ENCODE measurements at regions not wholly inside any gene's neighbourhood (a gene's known extent, or its start where the extent isn't known, plus 50 kb on each side); places are given as distances from the start of the nearest gene placed in this dataset.

- Histone ChIP-seq H3K4me1 (ENCODE audit: insufficient read depth) (peaks cover 9% of the 10 kb centered on the region; the same call in 1 of the 2 replicates), H3K36me3 (ENCODE audit: insufficient read depth) (no peaks in the 10 kb centered on the region), H2AFZ (no peak overlapping the region), H3K79me2 (replicated peaks; ENCODE audit: insufficient read depth) (no peaks in the 10 kb centered on the region), H3F3A (replicated peaks; ENCODE audit: low read depth) (no peaks in the 10 kb centered on the region), H3K4me2 (no peak overlapping the region), H3K9me2 (ENCODE audit: insufficient read depth) (no peaks in the 10 kb centered on the region), H3K27ac (ENCODE audit: low read depth) (no peak overlapping the region), H4K20me1 (replicated peaks; ENCODE audit: insufficient read depth) (no peaks in the 10 kb centered on the region), H3K27me3 (ENCODE audit: insufficient read depth) (no peaks in the 10 kb centered on the region), H3K4me3 (no peak overlapping the region)
- Mint-ChIP-seq H3K27ac (no peak overlapping the region), H3K4me3 (no peak overlapping the region), H3K36me3 (ENCODE audit: low read depth) (no peaks in the 10 kb centered on the region), H3K27me3 (ENCODE audit: insufficient read depth, low read depth, poor library complexity) (no peaks in the 10 kb centered on the region), H3K9me3 (no peaks in the 10 kb centered on the region), H3K4me1 (peaks cover 6% of the 10 kb centered on the region)
- ATAC-seq (no peak), DNase-seq (ENCODE audit: low spot score) (no peak)
- no peak for TF ChIP-seq NANOG (IDR thresholded peaks at IDR 0.05; ENCODE audit: borderline replicate concordance)
- TF ChIP-seq ETS1 (IDR thresholded peaks at IDR 0.05) = no peak
Measured at GRCh38 chr7:137074391-137075030, 206.1 kb downstream of the CHRM2 start.

- Histone ChIP-seq H3K27me3 (ENCODE audit: insufficient read depth) (no peaks in the 10 kb centered on the region), H3K79me2 (replicated peaks; ENCODE audit: insufficient read depth) (no peaks in the 10 kb centered on the region), H3K4me2 (no peak overlapping the region), H3K4me1 (ENCODE audit: insufficient read depth) (peaks cover 9% of the 10 kb centered on the region; the same call in 1 of the 2 replicates), H3K27ac (ENCODE audit: low read depth) (no peak overlapping the region), H3K36me3 (ENCODE audit: insufficient read depth) (no peaks in the 10 kb centered on the region), H3K4me3 (no peak overlapping the region), H3F3A (replicated peaks; ENCODE audit: low read depth) (no peaks in the 10 kb centered on the region), H3K9me2 (ENCODE audit: insufficient read depth) (no peaks in the 10 kb centered on the region), H2AFZ (peak overlapping the region; percentile 54), H4K20me1 (replicated peaks; ENCODE audit: insufficient read depth) (no peaks in the 10 kb centered on the region)
- Mint-ChIP-seq H3K9me3 (no peaks in the 10 kb centered on the region), H3K36me3 (ENCODE audit: low read depth) (no peaks in the 10 kb centered on the region), H3K27me3 (ENCODE audit: insufficient read depth, low read depth, poor library complexity) (no peaks in the 10 kb centered on the region), H3K4me1 (peaks cover 6% of the 10 kb centered on the region), H3K4me3 (no peak overlapping the region), H3K27ac (no peak overlapping the region)
- ATAC-seq = no peak
- no peak for DNase-seq (ENCODE audit: low spot score)
- no peak for TF ChIP-seq REST (IDR thresholded peaks at IDR 0.05; ENCODE audit: unreplicated experiment)
- TF ChIP-seq STAT1 (IDR thresholded peaks at IDR 0.05; ENCODE audit: unreplicated experiment) = no peak
- TF ChIP-seq NANOG (IDR thresholded peaks at IDR 0.05; ENCODE audit: borderline replicate concordance) = no peak
Measured at GRCh38 chr7:137073571-137074325, 205.3 kb downstream of the CHRM2 start.
